ENCODE measurements at regions not wholly inside any gene's neighbourhood (a gene's known extent, or its start where the extent isn't known, plus 50 kb on each side); places are given as distances from the start of the nearest gene placed in this dataset.
"Not testable (repeated sequence)": the region's sequence is repeated elsewhere in the genome, so short reads cannot be mapped to it uniquely, and the experiment has no call there.

- not testable (repeated sequence) for DNase-seq (ENCODE audit: low spot score); H3K4me2 ChIP-seq; H3K4me3 ChIP-seq; H3K36me3 ChIP-seq (replicated peaks; ENCODE audit: insufficient read depth, low read depth); H3K9me3 ChIP-seq (ENCODE audit: low read depth); H3K79me2 ChIP-seq; H3K27me3 ChIP-seq; H3K27ac ChIP-seq; H3K4me1 ChIP-seq (ENCODE audit: insufficient read depth); H2AFZ ChIP-seq; H4K20me1 ChIP-seq (ENCODE audit: insufficient read depth, poor library complexity, severe bottlenecking); H3K9me2 ChIP-seq (replicated peaks; ENCODE audit: insufficient read depth)
- WGBS (ENCODE audit: low lambda C conversion rate, missing lambda C conversion rate), result 94% methylated on average over 5 of the region's 5 CpGs
These were observed 173.1 kb upstream of the CCZ1B start for GRCh38 chr7:6999067-6999666.

GRCh38 chr7:7002418-7003062 is 176.5 kb upstream of the CCZ1B start:
- Histone ChIP-seq H3K36me3 (replicated peaks; ENCODE audit: insufficient read depth, low read depth) (no peaks in the 10 kb centered on the region), H3K4me1 (ENCODE audit: insufficient read depth) (no peaks in the 10 kb centered on the region), H3K79me2 (no peaks in the 10 kb centered on the region), H3K27me3 (no peaks in the 10 kb centered on the region), H3K9me2 (replicated peaks; ENCODE audit: insufficient read depth) (no peaks in the 10 kb centered on the region), H3K9me3 (ENCODE audit: low read depth) (no peaks in the 10 kb centered on the region), H2AFZ (no peak overlapping the region), H3K4me2 (no peak overlapping the region), H3K27ac (no peak overlapping the region), H4K20me1 (ENCODE audit: insufficient read depth, poor library complexity, severe bottlenecking) (no peaks in the 10 kb centered on the region), H3K4me3 (no peak overlapping the region)
- no peak for DNase-seq (ENCODE audit: low spot score)
- TF ChIP-seq EZH2 (IDR thresholded peaks at IDR 0.05; ENCODE audit: borderline replicate concordance) (no peak), CTCF (IDR thresholded peaks at IDR 0.05; ENCODE audit: poor library complexity) (no peak), EZH2phosphoT487 (IDR thresholded peaks at IDR 0.05; ENCODE audit: low read depth, severe bottlenecking, unreplicated experiment) (no peak)
- 60% methylated on average over 2 of the region's 2 CpGs for WGBS (ENCODE audit: low lambda C conversion rate, missing lambda C conversion rate)

- 84% methylated on average over 4 of the region's 4 CpGs for WGBS (ENCODE audit: low lambda C conversion rate, missing lambda C conversion rate)
- H4K20me1 ChIP-seq (ENCODE audit: insufficient read depth, poor library complexity, severe bottlenecking), result no peaks in the 10 kb centered on the region
- DNase-seq (ENCODE audit: low spot score), result no peak
- H3K9me3 ChIP-seq (ENCODE audit: low read depth), result no peaks in the 10 kb centered on the region
- H3K4me2 ChIP-seq, result no peak overlapping the region
- no peaks in the 10 kb centered on the region for H3K4me1 ChIP-seq (ENCODE audit: insufficient read depth)
- H3K36me3 ChIP-seq (replicated peaks; ENCODE audit: insufficient read depth, low read depth), result no peaks in the 10 kb centered on the region
- no peaks in the 10 kb centered on the region for H3K9me2 ChIP-seq (replicated peaks; ENCODE audit: insufficient read depth)
- no peak overlapping the region for H3K27ac ChIP-seq
- no peak overlapping the region for H2AFZ ChIP-seq
- TF ChIP-seq EZH2phosphoT487 (IDR thresholded peaks at IDR 0.05; ENCODE audit: low read depth, severe bottlenecking, unreplicated experiment) (no peak), EZH2 (IDR thresholded peaks at IDR 0.05; ENCODE audit: borderline replicate concordance) (no peak), CTCF (IDR thresholded peaks at IDR 0.05; ENCODE audit: poor library complexity) (no peak)
- no peaks in the 10 kb centered on the region for H3K79me2 ChIP-seq
- H3K4me3 ChIP-seq, result no peak overlapping the region
- no peaks in the 10 kb centered on the region for H3K27me3 ChIP-seq
These were observed 177.0 kb upstream of the C1GALT1 start for GRCh38 chr7:7005303-7005702.

- not testable (repeated sequence) for H3K4me2 ChIP-seq
These were observed 176.4 kb upstream of the C1GALT1 start for GRCh38 chr7:7005949-7006348.

GRCh38 chr7:7011241-7011640 is 171.1 kb upstream of the C1GALT1 start:
- DNase-seq (ENCODE audit: low spot score), result not testable (repeated sequence)

More at GRCh38 chr7:7005949-7006348, 176.4 kb upstream of the C1GALT1 start:
- H3K27ac ChIP-seq; H3K9me2 ChIP-seq (replicated peaks; ENCODE audit: insufficient read depth); H3K9me3 ChIP-seq (ENCODE audit: low read depth); H2AFZ ChIP-seq; H3K4me1 ChIP-seq (ENCODE audit: insufficient read depth); H3K4me3 ChIP-seq; H4K20me1 ChIP-seq (ENCODE audit: insufficient read depth, poor library complexity, severe bottlenecking); H3K27me3 ChIP-seq; DNase-seq (ENCODE audit: low spot score); H3K79me2 ChIP-seq; H3K36me3 ChIP-seq (replicated peaks; ENCODE audit: insufficient read depth, low read depth): not testable (repeated sequence)
- WGBS (ENCODE audit: low lambda C conversion rate, missing lambda C conversion rate), result 94% methylated on average over 2 of the region's 2 CpGs

GRCh38 chr7:7011751-7012150 is 170.6 kb upstream of the C1GALT1 start:
- H3K36me3 ChIP-seq (replicated peaks; ENCODE audit: insufficient read depth, low read depth); H3K27me3 ChIP-seq; H3K4me2 ChIP-seq; H3K27ac ChIP-seq; H4K20me1 ChIP-seq (ENCODE audit: insufficient read depth, poor library complexity, severe bottlenecking); H3K9me3 ChIP-seq (ENCODE audit: low read depth); H3K9me2 ChIP-seq (replicated peaks; ENCODE audit: insufficient read depth); DNase-seq (ENCODE audit: low spot score); H2AFZ ChIP-seq; H3K79me2 ChIP-seq; H3K4me1 ChIP-seq (ENCODE audit: insufficient read depth); H3K4me3 ChIP-seq: not testable (repeated sequence)
- 87% methylated on average over 7 of the region's 7 CpGs for WGBS (ENCODE audit: low lambda C conversion rate, missing lambda C conversion rate)

More at GRCh38 chr7:7011241-7011640, 171.1 kb upstream of the C1GALT1 start:
- not testable (repeated sequence) for H3K27ac ChIP-seq; H3K4me1 ChIP-seq (ENCODE audit: insufficient read depth); H3K27me3 ChIP-seq; H3K4me3 ChIP-seq; H3K36me3 ChIP-seq (replicated peaks; ENCODE audit: insufficient read depth, low read depth); H2AFZ ChIP-seq; H3K4me2 ChIP-seq; H4K20me1 ChIP-seq (ENCODE audit: insufficient read depth, poor library complexity, severe bottlenecking); H3K9me3 ChIP-seq (ENCODE audit: low read depth); H3K9me2 ChIP-seq (replicated peaks; ENCODE audit: insufficient read depth); H3K79me2 ChIP-seq
- 77% methylated on average over 8 of the region's 8 CpGs for WGBS (ENCODE audit: low lambda C conversion rate, missing lambda C conversion rate)
